GM19397 (cell line): ENCODE measurements at regions not wholly inside any gene's neighbourhood (a gene's known extent, or its start where the extent isn't known, plus 50 kb on each side); places are given as distances from the start of the nearest gene placed in this dataset.
"Not testable (repeated sequence)": the region's sequence is repeated elsewhere in the genome, so short reads cannot be mapped to it uniquely, and the experiment has no call there.

Experiments
- ATAC-seq: cut with Tn5 transposase; IDR thresholded peaks from one replicate; pipeline ENCODE4 v1.9.1; 2021; ENCODE audit warnings: mild to moderate bottlenecking, moderate library complexity; ENCODE audit not compliant: unreplicated experiment

GRCh38 chr15:100720406-100720967, 118.1 kb downstream of the ASB7 start:
- no peak for ATAC-seq

GRCh38 chr15:100721758-100722550, 119.6 kb downstream of the ASB7 start:
- no peak for ATAC-seq

- ATAC-seq = no peak
These were observed 120.3 kb downstream of the ASB7 start for GRCh38 chr15:100722551-100723314.

DNA sequence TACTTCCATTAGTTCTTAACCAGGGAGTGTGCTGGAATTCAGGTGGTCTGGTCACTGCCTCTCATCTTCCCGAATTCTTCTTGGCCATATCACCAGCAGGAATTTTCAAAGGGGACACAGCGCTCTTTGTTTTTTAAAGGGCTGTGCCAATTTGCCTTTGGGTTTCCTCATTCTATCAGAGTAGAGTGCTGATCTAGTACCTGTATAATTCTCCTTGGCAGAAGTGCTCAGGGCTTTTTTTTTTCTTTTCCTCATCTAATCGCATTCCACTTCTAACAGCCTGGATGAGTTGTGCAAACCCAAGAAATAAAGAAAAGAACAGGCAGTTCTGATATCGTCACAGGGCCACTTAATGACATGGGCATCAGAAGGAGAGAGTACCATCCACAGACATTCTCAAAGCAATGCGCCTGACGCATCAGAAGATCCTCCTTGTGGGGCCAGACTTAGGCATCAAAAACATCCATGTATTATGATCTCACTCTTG, 121.0 kb downstream of the ASB7 start:
- no peak for ATAC-seq

DNA sequence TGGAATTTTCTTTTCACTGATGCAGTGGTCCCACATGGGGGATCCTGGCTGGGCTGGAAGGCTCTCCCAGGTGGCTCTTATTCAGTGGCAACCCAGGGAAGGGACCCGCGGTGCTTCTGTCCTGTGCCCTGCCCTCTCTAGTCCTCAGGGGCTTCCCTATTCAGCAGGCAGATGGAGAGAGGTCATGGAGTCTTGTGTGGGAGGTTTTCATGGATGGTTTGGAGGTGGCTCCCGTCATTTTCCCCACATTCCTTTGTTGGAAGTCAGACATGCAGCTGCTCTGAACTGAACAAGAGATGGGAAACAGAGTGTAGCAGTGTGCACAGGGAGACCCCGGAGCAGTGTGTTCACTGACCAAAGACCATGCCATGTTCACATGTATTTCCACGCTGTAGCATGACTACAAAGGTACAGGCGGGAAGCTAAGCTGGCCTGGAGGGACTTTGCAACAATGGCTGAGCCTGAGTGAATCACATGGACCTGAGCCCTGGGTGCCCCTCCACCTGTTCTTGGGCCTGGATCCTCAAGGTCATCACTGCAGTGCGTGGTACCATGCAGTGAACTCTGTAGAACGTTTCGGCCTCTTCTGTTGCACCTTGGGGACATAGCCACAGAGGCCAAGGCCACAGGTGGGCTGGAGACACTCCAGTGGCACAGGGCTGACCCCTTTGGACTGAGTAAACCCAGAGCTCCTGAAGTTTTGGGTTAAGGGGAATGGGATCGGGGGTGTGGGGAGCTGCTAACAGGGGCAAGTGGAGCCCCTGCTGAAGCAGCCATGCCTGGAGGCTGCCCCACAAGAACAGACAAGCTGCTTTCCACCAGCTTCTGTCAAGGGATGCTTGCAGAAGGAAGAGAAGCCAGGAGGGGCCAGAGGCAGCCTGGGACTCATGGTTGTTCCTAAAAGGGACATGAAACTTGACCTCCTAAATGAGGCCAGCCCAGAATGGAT, 123.0 kb downstream of the ASB7 start:
- ATAC-seq = no peak

DNA sequence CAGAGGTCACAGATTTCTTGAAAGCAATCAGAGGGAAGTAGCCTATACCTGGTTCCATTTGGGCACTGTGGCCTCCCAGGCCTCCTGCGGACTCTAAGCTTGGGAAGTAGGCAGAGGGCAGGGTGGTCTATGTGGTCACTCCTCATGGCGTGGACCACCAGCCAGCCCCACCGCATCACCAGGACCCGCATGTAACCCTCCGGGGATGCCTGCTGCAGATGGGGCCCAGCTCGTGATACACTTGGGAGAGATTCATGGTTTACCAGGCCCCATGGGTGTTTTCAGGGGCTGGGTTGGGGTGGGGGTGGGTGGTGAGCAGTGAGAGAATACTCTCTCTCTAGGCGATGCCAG, 123.7 kb downstream of the ASB7 start:
- ATAC-seq = no peak

GRCh38 chr15:100726421-100727190, 124.2 kb downstream of the ASB7 start:
- no peak for ATAC-seq

GRCh38 chr15:100727291-100727851, 125.0 kb downstream of the ASB7 start:
- ATAC-seq = no peak

DNA sequence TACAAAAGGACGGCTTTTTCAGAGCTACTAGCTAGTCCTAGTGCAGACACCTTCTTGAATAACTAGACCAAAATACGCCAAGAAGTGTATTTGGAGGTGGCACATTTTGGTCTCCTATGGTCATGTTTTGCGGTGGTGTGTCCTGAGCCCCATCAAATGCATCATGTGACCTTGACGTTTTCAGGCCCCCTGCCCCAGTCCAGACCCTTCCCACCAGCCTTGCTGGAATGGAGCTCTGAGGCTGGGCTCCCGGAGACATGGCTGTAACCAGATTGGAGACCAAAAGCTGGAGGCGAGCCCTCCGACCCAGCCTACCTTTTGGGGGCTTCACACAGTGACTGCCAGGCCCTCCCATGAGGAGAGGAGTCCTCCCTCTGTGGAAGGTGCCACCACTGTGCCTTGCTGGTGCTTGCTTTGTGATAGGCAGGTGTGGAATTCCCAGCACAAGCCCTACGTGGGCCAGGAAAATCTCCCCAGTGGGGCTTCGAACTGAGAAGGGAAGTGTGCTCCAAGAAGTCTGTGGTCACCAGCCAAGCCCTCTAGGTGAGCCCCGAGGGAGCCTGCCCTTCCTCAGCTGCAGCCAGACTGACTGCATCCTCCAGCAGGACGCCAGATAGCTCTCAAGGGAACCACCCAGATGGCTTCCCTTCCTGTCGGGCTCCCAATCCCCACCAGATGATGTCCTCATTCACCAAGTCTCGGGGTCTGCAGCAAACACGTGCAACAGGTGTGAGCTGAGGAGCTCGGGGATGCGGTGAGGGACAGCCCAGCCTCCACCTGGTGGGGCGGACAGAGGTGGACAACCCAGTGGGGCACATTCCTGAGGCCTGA, 126.2 kb downstream of the ASB7 start:
- ATAC-seq = no peak

DNA sequence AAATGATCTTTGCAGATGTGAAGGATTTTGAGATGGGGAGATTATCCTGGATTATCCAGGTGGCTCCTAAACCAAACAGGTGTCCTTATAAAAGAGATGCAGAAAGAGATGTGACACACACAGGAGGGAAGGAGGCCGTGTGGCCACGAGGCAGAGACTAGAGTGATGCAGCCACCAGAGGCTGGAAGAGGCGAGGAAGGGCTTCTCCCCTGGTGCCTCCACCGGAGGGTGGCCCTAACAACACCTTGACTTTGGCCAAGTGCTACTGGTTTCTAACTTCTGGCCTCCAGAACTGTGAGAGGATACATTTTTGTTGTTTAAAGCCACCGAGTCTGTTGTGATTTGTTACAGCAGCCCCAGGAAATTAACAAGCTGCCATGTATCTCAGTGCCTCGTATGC, 127.1 kb downstream of the ASB7 start:
- no peak for ATAC-seq

- ATAC-seq = no peak
These were observed 127.7 kb downstream of the ASB7 start for GRCh38 chr15:100730129-100730528.

- ATAC-seq = no peak
These were observed 128.4 kb downstream of the ASB7 start for GRCh38 chr15:100730655-100731266.

GRCh38 chr15:100731267-100732152, 129.1 kb downstream of the ASB7 start:
- ATAC-seq = no peak

GRCh38 chr15:100732211-100733055, 130.0 kb downstream of the ASB7 start:
- ATAC-seq = no peak

DNA sequence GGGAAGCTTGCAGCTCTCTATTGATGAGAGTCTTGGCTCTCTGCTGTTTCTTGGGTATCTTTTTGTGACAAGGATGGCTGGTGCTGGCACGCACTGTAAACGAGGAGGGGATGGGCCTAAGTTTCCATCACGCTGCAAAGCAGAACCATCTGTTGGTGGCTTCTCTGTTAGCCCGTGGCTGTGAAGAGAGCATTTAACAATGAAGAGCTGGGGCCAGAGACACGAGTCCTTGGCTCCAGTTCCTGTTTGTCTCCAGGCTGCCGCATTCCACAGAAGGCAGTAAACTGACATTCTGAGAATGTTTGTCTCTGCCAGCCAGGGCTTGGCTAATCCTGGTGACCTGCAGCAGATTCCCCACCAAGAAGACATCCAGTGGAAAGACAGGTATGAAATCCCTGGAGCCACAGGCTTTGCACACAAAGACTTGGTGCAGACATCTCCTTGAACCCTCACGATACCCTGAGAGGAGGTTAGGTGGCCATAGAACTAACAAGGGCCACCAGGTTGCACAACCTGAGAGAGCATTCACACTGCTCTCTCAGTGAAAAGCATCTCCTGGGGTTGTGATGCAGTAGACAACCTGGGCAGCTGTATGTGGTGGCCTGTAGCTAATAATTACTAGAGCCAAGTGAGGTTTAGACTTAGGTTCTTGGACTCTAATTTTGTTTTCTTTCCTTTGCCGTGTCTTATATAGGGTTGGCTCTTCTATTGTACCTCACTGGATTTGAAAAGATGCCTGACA, 130.9 kb downstream of the ASB7 start:
- ATAC-seq = no peak

DNA sequence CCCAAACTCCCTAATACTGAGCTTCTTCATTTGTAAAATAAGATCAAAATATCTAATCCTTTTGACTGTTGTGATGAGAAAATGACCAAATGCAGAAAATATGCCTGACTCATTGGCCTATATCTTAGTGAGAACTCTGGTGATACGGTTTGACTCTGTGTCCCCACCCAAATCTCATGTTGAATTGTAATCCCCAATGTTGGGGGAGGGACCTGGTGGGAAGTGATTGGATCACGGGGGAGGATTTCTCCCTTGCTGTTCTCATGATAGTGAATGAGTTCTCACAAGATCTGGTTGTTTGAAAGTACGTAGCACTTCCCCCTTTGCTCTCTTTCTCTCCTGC, 131.4 kb downstream of the ASB7 start:
- ATAC-seq = not testable (repeated sequence)
